HEK293 (cell line): ENCODE measurements at regions not wholly inside any gene's neighbourhood (a gene's known extent, or its start where the extent isn't known, plus 50 kb on each side); places are given as distances from the start of the nearest gene placed in this dataset.

ENCODE experiments used
- CTCF ChIA-PET: fragments of 350-600 bp; formaldehyde crosslinking; extraction: SDS; loops from one replicate; lab custom pipeline; 2021; ENCODE audit warnings: antibody characterized with exemption; lab: Yijun Ruan, JAX
- POLR2A ChIA-PET: fragments of 300-600 bp; formaldehyde crosslinking; extraction: SDS; loops from one replicate; lab custom pipeline; 2020; ENCODE audit warnings: antibody characterized with exemption, inconsistent platforms; lab: Yijun Ruan, JAX
- H3K27ac ChIP-seq: fragments of 200-500 bp; sonication (Bioruptor generic); 2 replicates; pipeline ENCODE4 v1.5.1; 2014; ENCODE audit warnings: low read depth, low read length, control low read depth, inconsistent platforms; ENCODE audit errors: extremely low read depth
- H3K36me3 ChIP-seq, 2 experiments: fragments of 200-500 bp in 1 of 2; sonication (Bioruptor generic) in 1 of 2; 1 replicate in 1 of 2; 2 replicates in 1 of 2; pipeline ENCODE4 v1.5.1; 2014 to 2017; ENCODE audit warnings: inconsistent platforms in 2 of 2, low read length in 2 of 2; ENCODE audit not compliant: control insufficient read depth in 2 of 2, insufficient read depth in 1 of 2
- H3K4me1 ChIP-seq: fragments of 200-500 bp; sonication (Bioruptor generic); 2 replicates; pipeline ENCODE4 v1.5.1; 2014; ENCODE audit warnings: mild to moderate bottlenecking, low read length, inconsistent platforms; ENCODE audit not compliant: control insufficient read depth, insufficient read depth
- H3K4me3 ChIP-seq: 2 replicates; pipeline ENCODE4 v1.5.1; 2011; ENCODE audit warnings: low read depth, mild to moderate bottlenecking, control low read depth, low read length, moderate library complexity
- H3K9me3 ChIP-seq: fragments of 200-500 bp; sonication (Bioruptor generic); 2 replicates; pipeline ENCODE4 v1.5.1; 2014; ENCODE audit warnings: low read depth, low read length, inconsistent platforms; ENCODE audit not compliant: control insufficient read depth, insufficient read depth
- GLI2 ChIP-seq: fragments of 450-650 bp; formaldehyde crosslinking; IDR thresholded peaks from 2 replicates; pipeline ENCODE4; 2017; ENCODE audit warnings: missing biosample characterization, missing genetic modification characterization, low read depth, borderline replicate concordance
- KLF1 ChIP-seq: fragments of 450-650 bp; formaldehyde crosslinking; IDR thresholded peaks from 2 replicates; pipeline ENCODE4 v1.5.1; 2016; ENCODE audit warnings: missing biosample characterization, missing genetic modification characterization
- PRDM1 ChIP-seq: fragments of 450-650 bp; formaldehyde crosslinking; IDR thresholded peaks from 2 replicates; pipeline ENCODE4; 2016; ENCODE audit warnings: missing biosample characterization, missing genetic modification characterization
- SP3 ChIP-seq: fragments of 450-650 bp; formaldehyde crosslinking; IDR thresholded peaks from 2 replicates; pipeline ENCODE4 v1.5.1; 2016; ENCODE audit warnings: missing biosample characterization, missing genetic modification characterization
- ZBTB11 ChIP-seq: fragments of 450-650 bp; formaldehyde crosslinking; conservative IDR thresholded peaks from 2 replicates; pipeline ENCODE4 v1.5.1; 2016; ENCODE audit warnings: low read depth, missing biosample characterization, missing genetic modification characterization
- ZBTB20 ChIP-seq: fragments of 450-650 bp; formaldehyde crosslinking; IDR thresholded peaks from 2 replicates; pipeline ENCODE4 v1.5.1; 2016; ENCODE audit warnings: missing biosample characterization, missing genetic modification characterization
- ZFP41 ChIP-seq: fragments of 450-650 bp; formaldehyde crosslinking; IDR thresholded peaks from 2 replicates; pipeline ENCODE4 v1.5.1; 2016; ENCODE audit warnings: missing biosample characterization, missing genetic modification characterization, borderline replicate concordance
- ZNF138 ChIP-seq: fragments of 450-650 bp; formaldehyde crosslinking; IDR thresholded peaks from 2 replicates; pipeline ENCODE4 v1.5.1; 2016; ENCODE audit warnings: missing biosample characterization, missing genetic modification characterization, borderline replicate concordance
- ZNF19 ChIP-seq: fragments of 450-650 bp; formaldehyde crosslinking; IDR thresholded peaks from 2 replicates; pipeline ENCODE4; 2016; ENCODE audit warnings: missing biosample characterization, missing genetic modification characterization, low read depth
- ZNF544 ChIP-seq: fragments of 450-650 bp; formaldehyde crosslinking; IDR thresholded peaks from 2 replicates; pipeline ENCODE4 v1.5.0; 2017; ENCODE audit warnings: missing biosample characterization, missing genetic modification characterization
- ZNF610 ChIP-seq: fragments of 450-650 bp; formaldehyde crosslinking; IDR thresholded peaks from 2 replicates; pipeline ENCODE4 v1.5.1; 2016; ENCODE audit warnings: missing biosample characterization, missing genetic modification characterization, borderline replicate concordance
- ZNF621 ChIP-seq: fragments of 450-650 bp; formaldehyde crosslinking; IDR thresholded peaks from 2 replicates; pipeline ENCODE4 v1.5.1; 2017; ENCODE audit warnings: missing biosample characterization, missing genetic modification characterization
- ZNF664 ChIP-seq: fragments of 450-650 bp; formaldehyde crosslinking; IDR thresholded peaks from 2 replicates; pipeline ENCODE4 v1.5.1; 2016; ENCODE audit warnings: missing biosample characterization, missing genetic modification characterization
- ZNF677 ChIP-seq: fragments of 450-650 bp; IDR thresholded peaks from 2 replicates; pipeline ENCODE4 v1.5.0; 2018; ENCODE audit warnings: missing biosample characterization, mild to moderate bottlenecking, missing genetic modification characterization, moderate library complexity
- ZNF692 ChIP-seq: fragments of 450-650 bp; formaldehyde crosslinking; IDR thresholded peaks from 2 replicates; pipeline ENCODE4 v1.5.1; 2016; ENCODE audit warnings: missing biosample characterization, missing genetic modification characterization
- ZXDB ChIP-seq: fragments of 450-650 bp; formaldehyde crosslinking; IDR thresholded peaks from 2 replicates; pipeline ENCODE4 v1.5.1; 2016; ENCODE audit warnings: missing biosample characterization, missing genetic modification characterization

GRCh38 chr1:212495766-212496494 lies 63.2 kb downstream of the NENF start:
- TF ChIP-seq ZNF692 (tag by site-specific recombination) = peak; percentile 52; the same call in 1 of the 2 replicates
- TF ChIP-seq ZFP41 = no peak
- TF ChIP-seq ZNF677 (tag by site-specific recombination) = no peak
- no peak for TF ChIP-seq ZNF138 (tag by site-specific recombination)
- TF ChIP-seq KLF1 (tag by site-specific recombination) = no peak
- TF ChIP-seq ZNF544 (tag by site-specific recombination) = no peak
- Histone ChIP-seq H3K36me3 (no peaks in the 10 kb centered on the region), H3K4me3 (no peak overlapping the region), H3K9me3 (no peaks in the 10 kb centered on the region), H3K4me1 (no peaks in the 10 kb centered on the region), H3K27ac (no peak overlapping the region)
- POLR2A ChIA-PET = no interaction called here
- CTCF ChIA-PET = interaction anchor here (0.7 to 1.0 kb wide), 2 partner anchors 39 to 78 kb away, joined by 5 to 6 read pairs; no protein-coding TSS in a partner anchor

GRCh38 chr1:212496682-212497081 lies 64.0 kb downstream of the NENF start:
- no peak for TF ChIP-seq ZBTB11 (tag by site-specific recombination)
- TF ChIP-seq PRDM1 (tag by site-specific recombination) = no peak
- TF ChIP-seq ZBTB20 (tag by site-specific recombination) = no peak
- TF ChIP-seq ZNF610 = no peak
- no peak for TF ChIP-seq GLI2 (tag by site-specific recombination)
- TF ChIP-seq ZNF19 = no peak
- no peak for TF ChIP-seq SP3 (tag by site-specific recombination)
- TF ChIP-seq ZNF621 (tag by site-specific recombination) = no peak
- TF ChIP-seq, all 188 proteins: peak for 0
- Histone ChIP-seq H3K9me3 (no peaks in the 10 kb centered on the region), H3K36me3 (no peaks in the 10 kb centered on the region), H3K27ac (no peak overlapping the region), H3K4me1 (no peaks in the 10 kb centered on the region), H3K4me3 (no peak overlapping the region)
- CTCF ChIA-PET = interaction anchor here (0.6 kb wide), 1 partner anchor 416 kb away, joined by 4 read pairs; no protein-coding TSS in a partner anchor
- POLR2A ChIA-PET = no interaction called here

- TF ChIP-seq ZNF664 (peak; percentile 79; the same call in 1 of the 2 replicates), ZXDB (tag by site-specific recombination) (no peak)
- no peak overlapping the region for H3K4me3 ChIP-seq
- ChIA-PET POLR2A (no interaction called here), CTCF (no interaction called here)
- no peaks in the 10 kb centered on the region for H3K36me3 ChIP-seq
- no peaks in the 10 kb centered on the region for H3K4me1 ChIP-seq
- H3K27ac ChIP-seq = no peak overlapping the region
- no peaks in the 10 kb centered on the region for H3K9me3 ChIP-seq
Observed at GRCh38 chr1:212497553-212497952, 64.8 kb downstream of the NENF start.
